ENCODE measurements at regions not wholly inside any gene's neighbourhood (a gene's known extent, or its start where the extent isn't known, plus 50 kb on each side); places are given as distances from the start of the nearest gene placed in this dataset.

DNA sequence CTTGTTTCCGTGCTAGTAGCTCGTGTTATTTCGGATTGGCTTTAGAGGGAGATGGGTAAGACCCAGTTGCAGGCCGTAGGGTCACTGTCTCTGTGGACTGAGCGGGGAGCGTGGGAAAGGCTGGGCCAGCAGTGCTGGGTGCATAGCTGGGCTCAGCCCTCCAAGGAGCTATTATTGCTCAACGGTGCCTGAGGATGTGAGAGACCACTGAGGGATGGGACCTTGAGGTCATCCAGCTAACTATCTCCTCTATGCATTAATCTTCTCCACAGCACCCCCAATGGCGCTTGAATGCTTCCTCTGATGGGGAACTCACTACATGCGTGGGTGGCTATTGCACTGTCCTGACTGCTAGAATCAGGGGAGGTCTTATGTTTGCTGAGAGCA is 126.1 kb upstream of the FOXF1 start:
- no peak for DNase-seq (ENCODE audit: low spot score)

DNA sequence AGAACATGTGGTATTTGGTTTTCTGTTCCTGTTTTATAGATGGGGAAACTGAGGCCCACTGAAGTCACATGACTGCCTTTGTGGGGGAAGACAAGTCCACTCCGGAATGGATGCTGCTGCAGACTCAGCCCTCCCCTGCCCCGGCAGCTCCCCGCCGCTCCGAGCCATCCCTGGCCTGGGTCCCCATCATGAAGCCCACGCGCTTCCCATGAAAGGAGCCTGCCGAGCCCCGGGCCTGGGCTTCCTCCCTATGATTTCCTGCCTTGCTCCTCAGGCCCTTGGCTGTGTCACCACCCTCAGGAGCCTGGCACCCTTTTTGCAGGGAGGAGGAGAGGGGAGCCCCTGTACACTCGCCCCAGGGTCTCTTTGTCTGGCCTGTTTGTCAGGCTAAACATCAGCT is 125.3 kb upstream of the FOXF1 start:
- DNase-seq (ENCODE audit: low spot score) = no peak

DNA sequence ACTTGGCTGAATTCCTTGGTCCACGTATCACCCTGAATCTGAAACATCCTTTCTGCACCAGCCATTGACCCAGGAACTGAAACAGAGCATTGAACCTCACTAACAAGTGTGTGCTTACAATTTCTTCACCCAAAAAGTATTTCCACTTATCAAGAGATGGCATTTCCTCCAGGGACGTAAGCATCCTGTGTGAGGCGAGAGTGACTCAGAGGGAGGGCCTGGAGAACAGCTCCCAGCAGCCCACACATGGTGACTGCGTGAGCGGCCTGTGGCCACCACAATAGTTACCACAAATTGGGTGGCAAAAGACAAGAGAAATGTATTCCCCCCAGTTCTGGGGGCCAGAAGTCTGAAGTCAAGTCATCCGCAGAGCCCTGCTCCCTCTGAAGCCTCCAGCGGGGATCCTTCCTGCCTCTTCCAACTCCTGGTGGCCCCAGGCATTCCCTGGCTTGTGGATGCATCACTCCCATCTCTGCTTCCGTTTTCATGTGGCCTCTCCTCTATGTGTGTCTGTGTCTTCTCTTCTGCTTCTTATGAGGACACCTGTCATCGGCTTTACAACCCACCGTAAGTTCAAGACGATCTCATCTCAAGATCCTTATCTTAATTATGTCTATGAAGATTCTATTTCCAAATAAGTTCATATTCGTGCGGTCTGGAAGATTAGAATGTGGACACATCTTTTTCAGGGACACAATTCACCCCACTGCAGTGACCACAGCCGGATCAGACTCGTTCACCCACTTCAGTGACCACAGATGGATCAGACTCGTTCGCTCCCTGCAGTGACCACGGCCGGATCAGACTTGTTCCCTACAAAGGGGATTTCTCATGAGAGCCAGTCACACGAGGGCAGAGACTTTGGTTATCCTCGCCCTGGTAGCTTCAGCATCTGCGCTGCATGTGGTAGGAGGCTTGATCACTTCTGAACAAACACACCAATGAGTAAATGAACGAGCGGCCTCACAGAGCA is 122.6 kb upstream of the FOXF1 start:
- DNase-seq (ENCODE audit: low spot score) = no peak

DNA sequence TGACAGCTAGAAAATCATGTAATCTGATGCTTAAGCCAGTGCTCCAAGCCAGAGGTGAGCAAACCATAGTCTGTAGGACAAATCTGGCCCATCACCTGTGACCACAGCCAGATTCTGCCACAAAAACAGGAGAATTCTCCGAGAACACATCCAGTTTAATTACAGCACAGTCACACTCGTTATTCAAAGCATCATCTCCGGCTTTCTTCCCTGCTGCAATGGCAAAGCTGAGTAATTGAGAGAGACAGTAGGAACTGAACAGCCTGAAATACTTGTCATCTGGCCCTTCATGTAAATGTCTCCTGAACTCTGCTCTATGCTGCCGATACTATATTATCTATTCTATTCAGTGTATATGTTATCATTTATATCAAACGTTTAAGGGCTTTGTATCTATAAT is 121.4 kb upstream of the FOXF1 start:
- no peak for DNase-seq (ENCODE audit: low spot score)

DNA sequence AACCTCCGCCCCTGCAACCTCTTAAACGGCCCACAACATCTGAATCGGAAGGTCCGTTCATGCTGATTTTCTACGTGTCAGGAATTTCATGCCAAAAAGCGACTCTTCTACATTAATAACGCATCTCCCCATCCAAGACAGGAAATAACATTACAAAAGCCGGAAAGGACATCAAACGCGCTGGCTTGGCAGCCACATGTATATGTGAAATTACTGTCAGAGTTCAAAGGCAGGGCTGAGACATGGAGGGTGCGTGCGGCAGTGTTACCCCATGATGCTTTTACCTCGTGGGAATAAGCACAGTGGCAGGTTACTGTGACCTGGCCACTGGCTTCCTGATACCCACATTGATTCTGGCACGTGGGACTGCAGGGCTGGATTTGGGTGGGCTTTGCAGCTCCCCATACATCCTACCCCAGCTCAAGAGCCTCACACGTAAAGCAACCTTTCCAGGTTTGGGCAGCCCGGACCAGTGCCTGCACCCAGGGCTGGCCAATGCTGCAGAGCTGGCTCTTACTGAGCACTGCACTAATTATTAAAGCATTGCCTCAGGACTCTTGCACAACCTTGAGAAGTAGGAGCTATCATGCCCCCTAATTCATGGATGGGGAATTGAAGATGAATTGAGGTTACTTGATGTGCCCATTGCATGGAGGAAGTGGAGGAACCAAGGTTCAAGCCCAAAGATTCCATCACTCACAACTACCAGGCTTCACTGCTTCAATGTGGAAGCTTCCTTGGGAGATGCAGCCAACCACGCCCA is 120.6 kb upstream of the FOXF1 start:
- DNase-seq (ENCODE audit: low spot score) = no peak

DNA sequence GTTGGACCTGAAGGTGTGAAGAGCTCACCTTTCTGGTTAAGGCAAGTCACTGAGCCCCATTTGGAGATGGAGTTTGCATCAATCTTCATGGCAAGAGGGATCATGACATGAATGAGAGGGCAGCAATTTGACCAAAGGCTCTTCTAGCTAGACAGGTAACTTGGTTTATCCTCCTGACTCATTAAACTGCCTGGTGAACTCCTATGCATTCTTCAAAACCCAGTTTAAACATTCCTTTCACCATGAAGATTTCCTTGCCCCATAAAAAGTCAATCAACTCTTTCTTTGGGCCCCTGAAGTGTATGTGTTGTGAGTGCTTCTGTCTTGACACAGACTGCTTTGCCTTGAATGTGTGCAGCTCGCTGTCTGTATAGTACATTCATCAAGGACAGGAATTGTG is 120.0 kb upstream of the FOXF1 start:
- no peak for DNase-seq (ENCODE audit: low spot score)

DNA sequence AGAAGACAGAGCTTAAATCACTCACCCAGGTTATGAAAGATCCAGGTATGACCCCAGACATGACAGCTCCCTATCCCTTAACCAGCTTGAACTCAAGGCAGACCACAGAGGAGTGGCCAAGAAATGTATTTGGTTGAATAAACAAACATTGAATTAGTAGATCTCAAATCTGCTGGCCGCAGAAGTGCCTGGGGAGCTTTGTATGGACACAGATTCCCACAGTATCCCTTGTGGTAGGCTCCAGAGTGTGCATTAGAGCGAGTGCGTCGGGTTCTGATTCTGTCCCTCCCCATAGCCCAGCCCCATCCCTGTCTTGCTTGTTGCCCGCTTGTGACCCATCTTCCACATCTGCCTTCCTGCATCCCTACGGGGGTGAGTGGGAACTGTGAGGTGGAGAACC is 118.8 kb upstream of the FOXF1 start:
- no peak for DNase-seq (ENCODE audit: low spot score)

DNA sequence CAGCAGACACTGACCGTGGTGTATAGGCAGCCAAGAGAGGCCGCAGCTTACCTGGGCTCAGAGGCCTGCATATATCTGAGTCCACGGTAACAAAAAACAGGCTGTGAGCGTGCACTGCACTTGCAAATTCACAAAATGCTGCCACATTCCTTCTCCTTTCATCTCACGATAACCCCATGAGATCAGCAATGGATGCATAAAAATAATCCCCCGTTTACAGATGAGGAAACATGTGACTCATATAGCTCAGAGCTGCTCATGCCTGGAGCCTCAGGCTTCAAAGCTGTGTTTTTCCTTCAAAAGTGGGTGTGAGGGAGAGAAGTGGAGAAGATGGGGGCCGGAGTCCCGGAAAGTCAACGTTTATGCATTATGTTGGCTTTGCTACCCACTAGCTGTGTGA is 118.3 kb upstream of the FOXF1 start:
- no peak for DNase-seq (ENCODE audit: low spot score)

DNA sequence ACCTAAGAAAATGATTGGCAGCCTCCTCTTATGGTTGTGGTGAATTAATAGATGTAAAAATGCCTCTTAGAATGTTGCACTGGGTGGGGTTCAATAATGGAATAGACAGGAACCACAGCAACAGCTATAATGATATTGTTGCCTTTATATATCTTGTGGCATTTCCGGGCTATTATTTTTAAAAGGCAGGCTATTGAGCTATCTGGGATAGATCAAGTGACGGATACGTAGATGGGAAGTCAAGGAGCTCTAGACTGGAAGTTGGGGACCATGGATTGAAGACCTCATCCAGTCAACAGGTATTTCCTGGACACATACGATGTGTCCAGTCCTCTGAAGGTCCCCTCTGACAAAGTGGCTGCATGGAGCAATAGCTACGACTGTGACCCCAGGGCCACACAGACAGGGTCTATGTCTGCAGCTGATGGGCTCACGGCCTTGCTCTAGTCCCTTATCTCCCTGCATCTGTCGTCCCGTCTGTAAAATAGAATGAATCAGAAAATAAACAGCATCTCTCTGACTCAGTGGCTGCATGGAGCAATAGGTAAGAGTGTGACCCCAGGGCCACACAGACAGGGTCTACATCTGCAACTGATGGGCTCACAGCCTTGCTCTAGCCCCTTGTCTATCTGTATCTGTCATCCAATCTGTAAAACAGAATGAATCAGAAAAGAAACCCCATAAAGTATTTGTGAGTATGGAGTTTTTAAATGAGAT is 117.7 kb upstream of the FOXF1 start:
- no peak for DNase-seq (ENCODE audit: low spot score)

DNA sequence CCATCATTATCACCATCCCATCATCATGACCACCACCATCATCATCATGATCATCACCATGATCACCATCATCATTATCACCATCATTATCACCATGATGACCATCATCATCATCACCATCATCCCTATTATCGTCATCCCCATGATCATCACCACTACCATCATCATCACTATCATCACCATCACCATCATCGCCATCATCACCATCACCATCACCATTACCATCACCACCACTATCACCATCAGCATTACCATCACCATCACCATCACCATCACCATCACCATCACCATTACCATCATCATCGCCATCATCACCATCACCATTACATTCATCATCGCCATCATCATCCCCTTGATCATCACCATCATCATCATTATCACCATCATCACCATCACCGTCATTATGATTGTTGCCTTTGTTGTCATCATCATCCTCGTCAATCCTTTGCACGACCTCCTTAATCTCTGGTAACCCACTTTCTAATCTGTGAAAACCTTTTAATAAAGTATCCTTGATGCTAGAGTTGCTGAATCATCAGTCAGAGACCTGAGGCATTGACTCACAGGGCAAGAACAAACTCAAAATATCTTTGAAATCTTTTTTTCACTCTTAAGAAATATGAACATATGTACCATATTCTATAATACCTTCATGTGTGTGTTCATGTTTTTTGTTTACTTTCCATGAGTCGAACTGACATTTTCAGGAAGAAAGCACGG is 116.3 kb upstream of the FOXF1 start:
- no peak for DNase-seq (ENCODE audit: low spot score)

DNA sequence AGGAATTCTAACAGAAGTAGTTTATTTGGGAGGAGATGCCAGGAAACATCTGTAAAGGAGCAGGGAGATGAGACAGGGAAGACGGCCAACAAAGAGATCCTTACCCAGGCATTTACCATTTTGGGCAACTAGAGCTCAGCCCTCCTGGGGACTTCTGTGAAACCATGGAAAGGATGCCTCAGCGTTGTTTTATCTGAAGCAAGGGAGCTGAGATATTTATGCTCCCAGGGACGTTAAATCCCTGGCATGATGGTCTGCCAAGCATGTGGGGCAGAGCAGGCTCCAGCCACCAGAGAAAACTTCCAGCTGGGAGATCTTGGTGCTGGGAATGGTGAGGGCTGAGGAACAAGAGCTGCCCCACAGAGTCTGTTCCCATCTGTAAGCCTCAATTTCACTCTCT is 114.8 kb upstream of the FOXF1 start:
- DNase-seq (ENCODE audit: low spot score) = no peak

DNA sequence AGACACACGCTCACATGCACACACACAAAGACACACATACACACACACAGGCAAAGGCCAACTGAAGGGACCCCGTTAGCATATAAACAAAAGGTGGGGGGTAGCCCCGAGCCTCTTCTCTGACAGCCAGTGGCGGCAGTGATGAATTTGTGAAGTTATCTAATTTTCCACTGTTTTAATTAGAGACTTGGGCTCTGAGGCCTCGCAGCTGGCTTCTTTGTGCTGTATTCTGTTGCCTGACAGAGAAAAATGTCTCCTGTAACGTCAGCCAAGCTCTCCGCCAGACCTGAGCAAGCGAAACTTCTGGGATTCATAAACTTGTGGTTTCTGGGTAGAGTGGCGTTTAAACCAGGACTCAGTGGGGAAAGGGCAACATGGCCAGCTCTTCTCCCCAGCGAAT is 113.9 kb upstream of the FOXF1 start:
- no peak for DNase-seq (ENCODE audit: low spot score)

DNA sequence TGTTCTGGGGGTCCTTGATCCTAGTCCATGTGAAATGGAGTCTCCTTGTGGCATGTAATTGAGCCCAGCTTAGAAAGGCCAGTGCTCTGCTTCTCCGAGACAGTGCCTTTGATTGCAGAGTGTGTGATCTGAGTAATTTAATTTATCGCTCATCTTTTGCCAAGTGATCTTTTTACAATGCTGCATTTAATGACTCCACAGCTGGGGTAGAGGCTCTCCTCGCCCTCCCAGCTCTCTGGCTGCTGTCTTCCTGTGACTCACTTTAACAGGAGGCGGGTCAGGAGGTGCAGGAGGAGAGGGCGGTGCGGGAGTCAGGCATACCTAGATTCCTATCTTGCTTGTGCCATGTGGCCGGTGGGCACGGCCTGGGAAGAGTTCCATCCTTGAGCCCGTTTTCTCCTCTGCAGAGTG is 113.4 kb upstream of the FOXF1 start:
- no peak for DNase-seq (ENCODE audit: low spot score)

DNA sequence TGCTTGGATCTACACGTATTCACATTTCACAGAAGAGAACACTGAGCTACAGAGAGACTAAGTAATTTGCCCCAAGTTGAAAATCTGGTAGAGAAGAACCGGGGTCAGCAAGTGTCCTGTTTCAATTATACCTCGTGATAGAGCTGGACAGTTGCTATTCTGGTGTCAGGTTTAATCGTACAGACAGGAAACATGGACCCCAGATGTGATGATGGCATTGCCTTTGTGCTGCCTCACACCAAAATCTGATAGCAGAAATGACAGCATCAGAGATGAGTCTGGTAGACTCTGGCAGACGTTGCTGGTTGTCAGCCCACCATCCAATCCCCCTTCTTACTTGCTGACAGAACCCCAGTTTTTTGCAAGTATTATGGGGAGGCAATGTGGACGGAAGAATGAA is 112.1 kb upstream of the FOXF1 start:
- no peak for DNase-seq (ENCODE audit: low spot score)

DNA sequence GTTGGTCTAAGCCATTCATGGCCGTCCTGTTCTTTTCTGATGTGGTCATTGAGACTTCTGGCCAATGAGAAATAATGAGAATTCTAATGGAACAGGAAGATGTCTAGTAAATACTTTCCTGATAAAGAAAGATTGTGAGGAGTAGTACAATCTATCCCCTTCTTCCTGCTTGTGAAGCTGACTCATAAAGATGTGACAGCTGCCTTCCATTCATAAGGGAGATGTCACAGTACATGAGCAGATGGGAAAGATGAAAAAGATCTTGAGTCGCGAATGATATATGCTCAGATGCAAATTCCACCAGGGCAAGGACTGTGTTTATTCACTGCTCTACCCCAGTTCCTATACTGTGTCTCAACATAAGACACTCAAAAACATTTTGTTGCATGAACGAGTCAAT is 111.7 kb upstream of the FOXF1 start:
- DNase-seq (ENCODE audit: low spot score) = no peak

DNA sequence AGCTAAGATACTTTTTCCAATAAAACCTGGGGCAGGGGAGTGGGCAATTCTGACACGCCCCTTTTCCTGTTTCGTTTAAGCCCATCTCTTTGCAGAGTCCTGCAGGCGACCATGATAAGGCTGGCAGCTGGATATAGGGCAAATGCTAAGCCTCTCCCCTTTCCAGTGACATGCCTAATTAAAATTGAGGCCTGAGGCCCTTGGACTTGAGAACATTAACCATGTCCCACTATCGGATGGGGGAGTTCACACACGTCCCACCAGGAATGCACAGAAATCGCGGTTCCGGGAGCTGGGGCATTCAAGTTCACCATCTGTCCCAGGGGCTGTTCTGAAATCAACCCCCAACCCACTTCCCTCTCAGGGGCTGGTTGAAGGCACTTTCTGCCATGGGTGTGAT is 109.2 kb upstream of the FOXF1 start:
- DNase-seq (ENCODE audit: low spot score) = no peak

DNA sequence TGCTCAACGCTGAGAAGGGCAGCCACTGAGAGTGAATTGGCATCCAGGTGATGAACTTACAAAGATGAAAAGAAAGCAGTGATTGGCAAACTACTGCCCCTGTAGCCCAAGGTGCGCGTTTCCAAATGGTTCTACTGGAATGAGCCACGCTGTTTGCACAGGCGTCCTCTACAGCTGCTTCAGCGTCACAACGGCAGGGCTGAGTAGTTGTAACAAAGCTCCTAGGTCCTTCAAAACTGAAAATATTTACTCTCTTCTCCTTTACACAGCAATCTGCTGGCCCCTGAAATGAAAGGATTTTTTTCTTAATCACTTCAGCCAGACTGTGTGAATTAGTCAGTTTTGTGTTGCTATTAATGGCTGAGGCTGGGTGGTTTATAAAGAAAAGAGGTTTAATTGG is 107.2 kb upstream of the FOXF1 start:
- no peak for DNase-seq (ENCODE audit: low spot score)

DNA sequence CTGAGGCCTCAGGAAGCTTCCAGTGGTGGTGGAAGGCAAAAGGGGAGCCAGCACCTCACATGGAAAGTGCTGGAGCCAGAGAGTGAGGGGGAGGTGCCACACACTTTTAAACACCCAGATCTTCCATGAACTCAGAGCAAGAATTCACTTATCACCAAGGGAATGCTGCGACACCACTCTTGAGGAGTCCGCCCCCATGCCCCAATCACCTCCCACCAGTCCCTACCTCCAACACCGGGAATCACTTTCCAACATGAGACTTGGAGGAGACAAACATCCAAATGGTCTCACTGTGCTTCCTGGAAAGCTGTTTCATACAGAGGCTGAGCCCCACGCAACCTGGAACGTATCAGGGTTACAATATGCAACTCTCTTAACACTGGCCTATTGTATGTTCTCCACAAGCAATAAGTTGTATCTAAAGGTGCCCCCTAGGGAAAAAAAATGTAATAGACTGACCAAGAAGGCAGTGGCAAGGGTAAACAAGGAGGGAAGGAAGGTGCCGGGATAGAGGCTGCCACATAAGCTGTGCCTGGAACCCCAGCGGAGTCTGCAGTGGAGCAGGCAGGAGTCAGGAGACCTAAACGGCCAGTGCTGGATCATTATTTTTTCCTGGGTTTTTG is 106.7 kb upstream of the FOXF1 start:
- DNase-seq (ENCODE audit: low spot score) = no peak

DNA sequence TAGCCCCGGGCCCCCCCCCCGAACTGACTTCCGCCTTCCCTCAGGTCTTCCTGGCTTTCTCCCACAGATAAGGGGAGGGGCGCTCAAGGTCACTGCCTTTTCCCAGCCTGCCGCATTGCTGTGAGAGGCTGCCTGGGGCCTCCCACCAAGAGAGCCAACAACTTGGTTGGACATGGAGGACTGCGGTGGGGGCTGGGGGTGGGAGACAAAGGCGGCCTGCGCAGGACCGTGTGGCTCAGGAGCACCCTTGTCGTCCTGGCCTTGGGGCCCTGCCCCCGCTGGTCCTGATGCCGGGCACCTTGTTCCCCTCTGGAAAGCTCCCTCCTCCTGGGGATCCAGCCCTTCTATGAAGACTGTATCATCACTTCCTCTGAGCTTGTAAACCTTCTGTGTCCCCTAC is 105.6 kb upstream of the FOXF1 start:
- DNase-seq (ENCODE audit: low spot score) = no peak

DNA sequence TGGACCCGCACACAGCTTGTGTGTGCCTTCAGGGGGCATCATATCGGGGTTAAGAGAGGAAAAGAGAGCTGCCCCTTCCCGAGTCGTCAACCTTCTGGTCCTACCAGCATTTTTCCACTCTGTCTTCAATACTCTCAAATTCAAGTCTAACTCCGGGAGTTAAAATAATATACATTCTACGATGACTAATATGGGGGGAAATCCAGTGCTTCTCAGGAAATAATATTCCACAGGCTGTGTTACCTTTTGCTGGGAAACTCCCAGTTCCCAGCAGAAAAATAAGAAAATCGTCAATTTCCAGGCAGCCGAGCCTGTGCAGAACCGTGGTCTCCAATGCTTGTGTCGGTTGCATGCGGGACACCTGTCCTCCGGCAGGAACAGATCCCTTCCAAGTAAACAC is 105.0 kb upstream of the FOXF1 start:
- no peak for DNase-seq (ENCODE audit: low spot score)

DNA sequence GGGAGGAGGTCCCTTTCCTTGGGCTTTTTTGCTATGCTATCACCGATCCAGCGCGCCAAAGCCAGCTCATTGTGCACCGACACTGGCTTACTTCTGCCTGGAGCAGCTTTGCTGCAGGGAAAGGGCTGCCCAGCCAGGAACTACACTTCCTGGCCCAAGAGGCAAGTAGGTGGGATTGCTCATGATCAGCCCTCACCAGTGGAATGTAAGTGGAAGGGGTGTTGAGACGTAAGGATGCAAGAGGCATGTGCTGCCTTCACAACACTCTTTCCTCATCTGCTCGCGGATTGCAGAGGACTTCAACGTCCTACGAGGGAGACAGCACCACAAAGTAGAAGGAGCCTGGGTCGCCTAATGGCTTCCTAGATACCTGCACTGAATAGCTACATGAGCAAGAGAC is 104.3 kb upstream of the FOXF1 start:
- DNase-seq (ENCODE audit: low spot score) = no peak

DNA sequence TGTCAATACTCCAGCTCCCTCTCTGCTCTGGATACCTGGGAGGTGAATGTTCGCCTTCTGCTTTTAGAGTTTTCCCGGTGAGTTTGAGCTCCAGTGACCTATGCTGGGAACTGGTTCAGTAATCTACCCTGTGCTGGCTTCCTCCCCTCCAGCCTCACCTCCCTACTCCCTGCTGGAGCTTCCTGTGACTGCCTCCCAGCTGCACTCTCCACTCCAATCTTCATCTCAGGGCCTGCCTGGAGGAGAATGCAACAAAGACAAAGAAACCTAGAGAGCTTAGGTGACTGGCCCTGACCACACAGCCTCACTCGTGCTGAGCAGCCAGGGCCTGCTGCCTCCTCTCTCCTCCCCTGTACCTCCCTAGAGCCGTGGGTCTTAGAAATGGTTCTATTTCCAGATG is 101.6 kb upstream of the FOXF1 start:
- no peak for DNase-seq (ENCODE audit: low spot score)

All from CD4-positive, alpha-beta T cell treated with Interleukin-2 at 100 ng/mL for 4 hours (primary cell).